Endodermal cell (in vitro differentiated cells): ENCODE measurements at regions not wholly inside any gene's neighbourhood (a gene's known extent, or its start where the extent isn't known, plus 50 kb on each side); places are given as distances from the start of the nearest gene placed in this dataset.

ENCODE experiments used
- DNase-seq: peaks from one replicate; pipeline ENCODE4 v3.0.0-alpha.2; 2017
- H3K27ac ChIP-seq: 2 replicates; pipeline ENCODE4 v1.5.1; 2013; ENCODE audit warnings: mild to moderate bottlenecking, low read depth, low read length, moderate library complexity
- H3K27me3 ChIP-seq: 2 replicates; pipeline ENCODE4 v1.6.1; 2013; ENCODE audit warnings: mild to moderate bottlenecking, low read length, moderate library complexity; ENCODE audit not compliant: insufficient read depth, control insufficient read depth, poor library complexity, severe bottlenecking
- H3K36me3 ChIP-seq: 2 replicates; pipeline ENCODE4 v1.7.0; 2013; ENCODE audit warnings: mild to moderate bottlenecking, low read length, moderate library complexity; ENCODE audit not compliant: control insufficient read depth, insufficient read depth
- H3K4me1 ChIP-seq: one replicate; pipeline ENCODE4 v1.7.0; 2013; ENCODE audit warnings: low read length; ENCODE audit not compliant: control insufficient read depth, insufficient read depth
- H3K4me3 ChIP-seq: 2 replicates; pipeline ENCODE4 v1.5.1; 2013; ENCODE audit warnings: mild to moderate bottlenecking, low read length, moderate library complexity
- H3K9ac ChIP-seq: 2 replicates; pipeline ENCODE4 v1.6.1; 2013; ENCODE audit warnings: mild to moderate bottlenecking, low read length, moderate library complexity; ENCODE audit not compliant: poor library complexity, severe bottlenecking; ENCODE audit errors: extremely low read depth
- H3K9me3 ChIP-seq: 2 replicates; pipeline ENCODE4 v1.6.1; 2013; ENCODE audit warnings: mild to moderate bottlenecking, low read length, moderate library complexity; ENCODE audit not compliant: control insufficient read depth
- H3K27ac Mint-ChIP-seq: 2 replicates; pipeline ENCODE4 v1.8.0; 2020; ENCODE audit warnings: mixed read lengths
- H3K27me3 Mint-ChIP-seq: 2 replicates; pipeline ENCODE4 v1.8.0; 2021; ENCODE audit warnings: mild to moderate bottlenecking, mixed read lengths; ENCODE audit not compliant: insufficient read depth
- H3K36me3 Mint-ChIP-seq: 2 replicates; pipeline ENCODE4 v1.8.0; 2020; ENCODE audit warnings: low read depth, mixed read lengths
- H3K4me1 Mint-ChIP-seq: 2 replicates; pipeline ENCODE4 v1.8.0; 2020; ENCODE audit warnings: mixed read lengths
- H3K4me3 Mint-ChIP-seq: 2 replicates; pipeline ENCODE4 v1.8.0; 2020; ENCODE audit warnings: mild to moderate bottlenecking, moderate library complexity, mixed read lengths
- H3K9me3 Mint-ChIP-seq: 2 replicates; pipeline ENCODE4 v1.8.0; 2020; ENCODE audit warnings: mild to moderate bottlenecking, mixed read lengths
- CTCF ChIP-seq: fragments of 200-600 bp; sonication (generic); conservative IDR thresholded peaks from 2 replicates; pipeline ENCODE4 v1.5.0; 2021; ENCODE audit warnings: antibody characterized with exemption, mild to moderate bottlenecking
- WGBS, 2 experiments: methylation state at CpG; one replicate each; pipeline versions ENCODE4 v1.1.5 to v1.1.7; 2013; ENCODE audit warnings: missing lambda C conversion rate in 2 of 2, mixed read lengths in 1 of 2; ENCODE audit not compliant: insufficient coverage in 1 of 2, insufficient read length in 1 of 2; 5-methylcytosine and 5-hydroxymethylcytosine counted together

- no peak overlapping the region for H3K27ac Mint-ChIP-seq
- no peaks in the 10 kb centered on the region for H3K27me3 ChIP-seq
- H3K9me3 ChIP-seq, result no peaks in the 10 kb centered on the region
- no peak overlapping the region for H3K4me3 Mint-ChIP-seq
- no peaks in the 10 kb centered on the region for H3K4me1 ChIP-seq
- H3K4me3 ChIP-seq, result no peak overlapping the region
- H3K27ac ChIP-seq, result no peak overlapping the region
- H3K9ac ChIP-seq, result no peak overlapping the region
- WGBS, 2 experiments, result 84% methylated on average over 1 of the region's 2 CpGs; no CpG with 5 or more reads in 1 of the 2 experiments
- H3K4me1 Mint-ChIP-seq, result no peaks in the 10 kb centered on the region
- TF ChIP-seq CTCF, result no peak
- H3K9me3 Mint-ChIP-seq, result no peaks in the 10 kb centered on the region
- no peaks in the 10 kb centered on the region for H3K36me3 Mint-ChIP-seq
- H3K36me3 ChIP-seq, result no peaks in the 10 kb centered on the region
- no peaks in the 10 kb centered on the region for H3K27me3 Mint-ChIP-seq
- no peak for DNase-seq
These were observed 496.8 kb upstream of the JAG1 start for GRCh38 chr20:11170565-11170964.

GRCh38 chr20:11172881-11173280 lies 499.1 kb upstream of the JAG1 start:
- Histone ChIP-seq H3K4me1 (no peaks in the 10 kb centered on the region), H3K27ac (no peak overlapping the region), H3K4me3 (no peak overlapping the region), H3K36me3 (no peaks in the 10 kb centered on the region), H3K27me3 (no peaks in the 10 kb centered on the region), H3K9ac (no peak overlapping the region), H3K9me3 (no peaks in the 10 kb centered on the region)
- Mint-ChIP-seq H3K36me3 (no peaks in the 10 kb centered on the region), H3K27me3 (no peaks in the 10 kb centered on the region), H3K9me3 (no peaks in the 10 kb centered on the region), H3K27ac (no peak overlapping the region), H3K4me3 (no peak overlapping the region), H3K4me1 (no peaks in the 10 kb centered on the region)
- no peak for DNase-seq
- WGBS, 2 experiments, result 83 to 92% methylated on average over 1 of the region's 1 CpG
- TF ChIP-seq CTCF, result no peak

- Mint-ChIP-seq H3K9me3 (no peaks in the 10 kb centered on the region), H3K36me3 (no peaks in the 10 kb centered on the region), H3K27me3 (no peaks in the 10 kb centered on the region), H3K27ac (no peak overlapping the region), H3K4me3 (no peak overlapping the region), H3K4me1 (no peaks in the 10 kb centered on the region)
- no peaks in the 10 kb centered on the region for H3K27me3 ChIP-seq
- H3K9me3 ChIP-seq, result no peaks in the 10 kb centered on the region
- no peak for DNase-seq
- no peak overlapping the region for H3K9ac ChIP-seq
- no peak overlapping the region for H3K4me3 ChIP-seq
- H3K36me3 ChIP-seq, result no peaks in the 10 kb centered on the region
- TF ChIP-seq CTCF, result no peak
- H3K27ac ChIP-seq, result no peak overlapping the region
- H3K4me1 ChIP-seq, result no peaks in the 10 kb centered on the region
- 92 to 100% methylated on average over 2 to 3 of the region's 4 CpGs for WGBS, 2 experiments
These were observed 500.1 kb upstream of the JAG1 start for GRCh38 chr20:11173916-11174315.
